Liver (tissue), 8 donors: ENCODE measurements at regions not wholly inside any gene's neighbourhood (a gene's known extent, or its start where the extent isn't known, plus 50 kb on each side); places are given as distances from the start of the nearest gene placed in this dataset.

Source experiments
- DNase-seq: peaks from one replicate; pipeline ENCODE4 v3.0.0-alpha.2; 2017; ENCODE audit warnings: low spot score
- H3K27ac ChIP-seq, 2 donors: one replicate each; pipeline ENCODE4 v1.7.0; 2013; ENCODE audit warnings: inconsistent platforms in 2 of 2, low read length in 2 of 2, control low read depth in 1 of 2, low read depth in 1 of 2, mild to moderate bottlenecking in 1 of 2
- H3K27me3 ChIP-seq, 4 donors: one replicate each; pipeline versions ENCODE4 v1.6.1 to v1.7.0; 2013; ENCODE audit warnings: low read length in 3 of 4, inconsistent platforms in 1 of 4, mild to moderate bottlenecking in 1 of 4, moderate library complexity in 1 of 4; ENCODE audit not compliant: control insufficient read depth in 4 of 4, insufficient read depth in 4 of 4
- H3K36me3 ChIP-seq, 4 donors: one replicate each; pipeline versions ENCODE4 v1.6.1 to v1.7.0; 2013; ENCODE audit warnings: low read length in 3 of 4, mild to moderate bottlenecking in 3 of 4, low read depth in 1 of 4, moderate library complexity in 1 of 4; ENCODE audit not compliant: control insufficient read depth in 4 of 4, insufficient read depth in 3 of 4
- H3K4me1 ChIP-seq, 4 donors: one replicate each; pipeline versions ENCODE4 v1.6.1 to v1.7.0; 2013; ENCODE audit warnings: low read length in 3 of 4, mild to moderate bottlenecking in 3 of 4, moderate library complexity in 1 of 4; ENCODE audit not compliant: control insufficient read depth in 4 of 4, insufficient read depth in 4 of 4
- H3K4me3 ChIP-seq, 3 donors: one replicate each; pipeline versions ENCODE4 v1.6.1 to v1.7.0; 2013; ENCODE audit warnings: low read length in 3 of 3, control low read depth in 1 of 3, low read depth in 1 of 3, mild to moderate bottlenecking in 1 of 3
- H3K9ac ChIP-seq, 2 donors: one replicate each; pipeline ENCODE4 v1.7.0; 2013; ENCODE audit warnings: low read length in 2 of 2, mild to moderate bottlenecking in 2 of 2, moderate library complexity in 2 of 2, control low read depth in 1 of 2, low read depth in 1 of 2
- H3K9me3 ChIP-seq, 4 donors: one replicate each; pipeline versions ENCODE4 v1.6.1 to v1.7.0; 2013; ENCODE audit warnings: low read length in 3 of 4; ENCODE audit not compliant: control insufficient read depth in 4 of 4
- EGR1 ChIP-seq, 2 donors: IDR thresholded peaks; 2 replicates each; pipeline ENCODE4 v1.6.1; 2016 to 2018; ENCODE audit warnings: antibody characterized with exemption in 2 of 2, low read depth in 2 of 2
- FOXA1 ChIP-seq: IDR thresholded peaks from 2 replicates; pipeline ENCODE4 v1.6.1; 2016; ENCODE audit warnings: antibody characterized with exemption
- FOXA2 ChIP-seq: IDR thresholded peaks from 2 replicates; pipeline ENCODE4 v1.6.1; 2016; ENCODE audit warnings: antibody characterized with exemption
- GABPA ChIP-seq, 2 donors: IDR thresholded peaks in 1 of 2; conservative IDR thresholded peaks in 1 of 2; 2 replicates each; pipeline ENCODE4 v1.6.1; 2016; ENCODE audit warnings: antibody characterized with exemption in 2 of 2, mild to moderate bottlenecking in 1 of 2, moderate library complexity in 1 of 2
- HNF4A ChIP-seq, 2 donors: conservative IDR thresholded peaks; 2 replicates each; pipeline ENCODE4 v1.6.1; 2016; ENCODE audit warnings: antibody characterized with exemption in 2 of 2, mild to moderate bottlenecking in 2 of 2
- HNF4G ChIP-seq: IDR thresholded peaks from 2 replicates; pipeline ENCODE4 v1.6.1; 2016; ENCODE audit warnings: antibody characterized with exemption
- JUND ChIP-seq, 2 donors: IDR thresholded peaks; 2 replicates each; pipeline ENCODE4 v1.6.1; 2016; ENCODE audit warnings: antibody characterized with exemption in 2 of 2
- NR2F2 ChIP-seq: IDR thresholded peaks from 2 replicates; pipeline ENCODE4 v1.6.1; 2016; ENCODE audit warnings: antibody characterized with exemption
- RAD21 ChIP-seq, 2 donors: IDR thresholded peaks; 2 replicates each; pipeline ENCODE4 v1.6.1; 2016; ENCODE audit warnings: antibody characterized with exemption in 2 of 2, mild to moderate bottlenecking in 2 of 2
- RXRA ChIP-seq, 2 donors: IDR thresholded peaks; 2 replicates each; pipeline ENCODE4 v1.6.1; 2017 to 2018; ENCODE audit warnings: antibody characterized with exemption in 2 of 2, mild to moderate bottlenecking in 1 of 2
- SP1 ChIP-seq: IDR thresholded peaks from 2 replicates; pipeline ENCODE4 v1.6.1; 2018; ENCODE audit warnings: antibody characterized with exemption, mild to moderate bottlenecking
- TAF1 ChIP-seq: conservative IDR thresholded peaks from 2 replicates; pipeline ENCODE4 v1.6.1; 2016; ENCODE audit warnings: antibody characterized with exemption, mild to moderate bottlenecking
- YY1 ChIP-seq: IDR thresholded peaks from 2 replicates; pipeline ENCODE4 v1.6.1; 2016; ENCODE audit warnings: antibody characterized with exemption, mild to moderate bottlenecking
- WGBS: extraction: QIAGEN DNeasy Blood & Tissue Kit; methylation state at CpG from one replicate; pipeline ENCODE4 v1.1.7; 2013; 5-methylcytosine and 5-hydroxymethylcytosine counted together
- TF ChIP-seq, protein P1 (sequence below): IDR thresholded peaks from 2 replicates; pipeline ENCODE4 v1.6.1; 2016; ENCODE audit warnings: antibody characterized with exemption
- TF ChIP-seq, protein P2 (sequence below): fragments of 150-350 bp; IDR thresholded peaks from 2 replicates; pipeline ENCODE4 v1.5.1; 2017; ENCODE audit warnings: improper control_type of control experiment, low read depth, low read length; ENCODE audit not compliant: missing input control
- TF ChIP-seq, protein P3 (sequence below): IDR thresholded peaks from 2 replicates; pipeline ENCODE4 v1.6.1; 2016; ENCODE audit warnings: antibody characterized with exemption
- TF ChIP-seq, protein P4 (sequence below): IDR thresholded peaks from 2 replicates; pipeline ENCODE4 v1.6.1; 2016; ENCODE audit warnings: antibody characterized with exemption, mild to moderate bottlenecking
- TF ChIP-seq, protein P5 (sequence below): IDR thresholded peaks from 2 replicates; pipeline ENCODE4 v1.6.1; 2016; ENCODE audit warnings: antibody characterized with exemption
- donor health status: healthy.
- donor health status: healthy.
- donor health status: healthy.
- donor health status: healthy.
- donor health status: healthy.

DNA sequence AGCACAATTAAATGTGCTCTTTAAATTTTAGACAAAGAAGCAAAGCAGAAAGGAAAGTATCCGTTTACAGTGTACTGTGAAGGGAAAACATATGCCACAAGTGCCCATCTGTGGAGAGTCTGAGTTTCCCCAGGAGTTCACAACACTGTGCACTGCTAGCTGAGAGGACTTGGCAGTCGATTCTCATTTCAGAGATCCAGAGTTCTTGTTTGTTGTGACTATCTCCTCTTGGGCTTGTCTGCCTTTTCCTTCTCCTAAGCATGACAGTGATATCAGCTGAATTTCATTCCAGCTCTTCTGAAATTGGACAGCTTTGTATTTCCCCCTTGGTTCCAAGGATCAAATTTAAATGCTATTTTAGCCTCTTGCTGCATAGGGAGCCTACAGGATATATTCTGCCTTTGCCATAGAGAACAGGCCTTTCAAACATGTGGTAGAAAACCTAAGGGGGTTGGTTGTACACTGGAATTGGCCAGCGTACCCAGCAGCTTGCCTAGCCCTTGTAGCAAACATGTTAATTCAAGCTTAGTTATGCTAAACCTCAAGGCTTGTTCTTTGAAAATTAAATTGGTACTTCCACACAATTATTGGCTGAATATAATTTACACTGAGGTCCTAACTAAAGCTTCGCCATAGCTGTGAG lies 259.2 kb upstream of the NOVA1 start:
- no peak for DNase-seq
- no peak overlapping the region for H3K27ac ChIP-seq
- H3K27me3 ChIP-seq, result no peaks in the 10 kb centered on the region
- H3K9ac ChIP-seq, result no peak overlapping the region
- no peaks in the 10 kb centered on the region for H3K4me1 ChIP-seq
- 65% methylated on average over 4 of the region's 4 CpGs for WGBS
- H3K4me3 ChIP-seq, result no peak overlapping the region
- no peaks in the 10 kb centered on the region for H3K9me3 ChIP-seq
- TF ChIP-seq RAD21 (IDR thresholded peaks at IDR 0.05), result no peak
- TF ChIP-seq, protein P1, sequence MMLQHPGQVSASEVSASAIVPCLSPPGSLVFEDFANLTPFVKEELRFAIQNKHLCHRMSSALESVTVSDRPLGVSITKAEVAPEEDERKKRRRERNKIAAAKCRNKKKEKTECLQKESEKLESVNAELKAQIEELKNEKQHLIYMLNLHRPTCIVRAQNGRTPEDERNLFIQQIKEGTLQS, result no peak
- TF ChIP-seq GABPA (IDR thresholded peaks at IDR 0.05 in 1 of 2, conservative IDR thresholded peaks at IDR 0.05 in 1 of 2), result no peak
- TF ChIP-seq, protein P2, sequence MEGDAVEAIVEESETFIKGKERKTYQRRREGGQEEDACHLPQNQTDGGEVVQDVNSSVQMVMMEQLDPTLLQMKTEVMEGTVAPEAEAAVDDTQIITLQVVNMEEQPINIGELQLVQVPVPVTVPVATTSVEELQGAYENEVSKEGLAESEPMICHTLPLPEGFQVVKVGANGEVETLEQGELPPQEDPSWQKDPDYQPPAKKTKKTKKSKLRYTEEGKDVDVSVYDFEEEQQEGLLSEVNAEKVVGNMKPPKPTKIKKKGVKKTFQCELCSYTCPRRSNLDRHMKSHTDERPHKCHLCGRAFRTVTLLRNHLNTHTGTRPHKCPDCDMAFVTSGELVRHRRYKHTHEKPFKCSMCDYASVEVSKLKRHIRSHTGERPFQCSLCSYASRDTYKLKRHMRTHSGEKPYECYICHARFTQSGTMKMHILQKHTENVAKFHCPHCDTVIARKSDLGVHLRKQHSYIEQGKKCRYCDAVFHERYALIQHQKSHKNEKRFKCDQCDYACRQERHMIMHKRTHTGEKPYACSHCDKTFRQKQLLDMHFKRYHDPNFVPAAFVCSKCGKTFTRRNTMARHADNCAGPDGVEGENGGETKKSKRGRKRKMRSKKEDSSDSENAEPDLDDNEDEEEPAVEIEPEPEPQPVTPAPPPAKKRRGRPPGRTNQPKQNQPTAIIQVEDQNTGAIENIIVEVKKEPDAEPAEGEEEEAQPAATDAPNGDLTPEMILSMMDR, result no peak
- no peak for TF ChIP-seq JUND (IDR thresholded peaks at IDR 0.05)
- TF ChIP-seq, protein P3, sequence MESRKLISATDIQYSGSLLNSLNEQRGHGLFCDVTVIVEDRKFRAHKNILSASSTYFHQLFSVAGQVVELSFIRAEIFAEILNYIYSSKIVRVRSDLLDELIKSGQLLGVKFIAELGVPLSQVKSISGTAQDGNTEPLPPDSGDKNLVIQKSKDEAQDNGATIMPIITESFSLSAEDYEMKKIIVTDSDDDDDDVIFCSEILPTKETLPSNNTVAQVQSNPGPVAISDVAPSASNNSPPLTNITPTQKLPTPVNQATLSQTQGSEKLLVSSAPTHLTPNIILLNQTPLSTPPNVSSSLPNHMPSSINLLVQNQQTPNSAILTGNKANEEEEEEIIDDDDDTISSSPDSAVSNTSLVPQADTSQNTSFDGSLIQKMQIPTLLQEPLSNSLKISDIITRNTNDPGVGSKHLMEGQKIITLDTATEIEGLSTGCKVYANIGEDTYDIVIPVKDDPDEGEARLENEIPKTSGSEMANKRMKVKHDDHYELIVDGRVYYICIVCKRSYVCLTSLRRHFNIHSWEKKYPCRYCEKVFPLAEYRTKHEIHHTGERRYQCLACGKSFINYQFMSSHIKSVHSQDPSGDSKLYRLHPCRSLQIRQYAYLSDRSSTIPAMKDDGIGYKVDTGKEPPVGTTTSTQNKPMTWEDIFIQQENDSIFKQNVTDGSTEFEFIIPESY, result no peak
- TF ChIP-seq RXRA (IDR thresholded peaks at IDR 0.05), result no peak
- no peak for TF ChIP-seq HNF4A (conservative IDR thresholded peaks at IDR 0.05)
- no peak for TF ChIP-seq FOXA1
- no peak for TF ChIP-seq SP1
- TF ChIP-seq NR2F2, result no peak
- TF ChIP-seq TAF1, result no peak
- no peaks in the 10 kb centered on the region for H3K36me3 ChIP-seq

DNA sequence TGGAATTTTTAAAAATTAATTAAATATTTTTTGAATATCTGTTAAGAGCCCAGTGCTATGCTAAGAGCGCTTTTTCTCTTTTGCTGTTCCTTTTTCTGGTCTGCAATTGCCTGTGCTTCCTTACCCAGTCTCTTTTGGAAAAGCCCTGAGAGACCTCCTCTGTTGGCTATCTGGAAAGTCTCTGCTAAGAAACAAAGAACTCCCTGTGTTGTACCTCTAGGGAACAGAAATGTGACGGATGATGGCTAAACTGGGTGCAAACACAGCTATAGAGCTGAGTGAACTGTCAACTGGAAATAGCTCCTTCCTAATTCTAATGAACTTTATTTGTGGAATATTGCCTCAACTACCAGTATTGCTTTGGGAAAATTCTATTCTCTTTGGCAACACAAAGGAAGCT lies 261.6 kb upstream of the NOVA1 start:
- Histone ChIP-seq H3K9me3 (no peaks in the 10 kb centered on the region), H3K9ac (no peak overlapping the region), H3K4me3 (no peak overlapping the region), H3K27ac (no peak overlapping the region), H3K27me3 (no peaks in the 10 kb centered on the region), H3K36me3 (no peaks in the 10 kb centered on the region), H3K4me1 (no peaks in the 10 kb centered on the region)
- WGBS, result 80% methylated on average over 2 of the region's 2 CpGs
- no peak for TF ChIP-seq FOXA1
- TF ChIP-seq SP1, result no peak
- TF ChIP-seq RXRA (IDR thresholded peaks at IDR 0.05), result no peak
- TF ChIP-seq HNF4A (conservative IDR thresholded peaks at IDR 0.05), result no peak
- TF ChIP-seq, protein P2, result no peak
- no peak for TF ChIP-seq YY1
- TF ChIP-seq, protein P3, result no peak
- TF ChIP-seq, protein P1, result no peak
- no peak for TF ChIP-seq TAF1
- TF ChIP-seq NR2F2, result no peak
- no peak for TF ChIP-seq EGR1 (IDR thresholded peaks at IDR 0.05; ENCODE audit: low read depth in 2 of 2)
- TF ChIP-seq GABPA (IDR thresholded peaks at IDR 0.05 in 1 of 2, conservative IDR thresholded peaks at IDR 0.05 in 1 of 2), result no peak
- no peak for TF ChIP-seq JUND (IDR thresholded peaks at IDR 0.05)
- no peak for TF ChIP-seq FOXA2
- TF ChIP-seq, protein P4, sequence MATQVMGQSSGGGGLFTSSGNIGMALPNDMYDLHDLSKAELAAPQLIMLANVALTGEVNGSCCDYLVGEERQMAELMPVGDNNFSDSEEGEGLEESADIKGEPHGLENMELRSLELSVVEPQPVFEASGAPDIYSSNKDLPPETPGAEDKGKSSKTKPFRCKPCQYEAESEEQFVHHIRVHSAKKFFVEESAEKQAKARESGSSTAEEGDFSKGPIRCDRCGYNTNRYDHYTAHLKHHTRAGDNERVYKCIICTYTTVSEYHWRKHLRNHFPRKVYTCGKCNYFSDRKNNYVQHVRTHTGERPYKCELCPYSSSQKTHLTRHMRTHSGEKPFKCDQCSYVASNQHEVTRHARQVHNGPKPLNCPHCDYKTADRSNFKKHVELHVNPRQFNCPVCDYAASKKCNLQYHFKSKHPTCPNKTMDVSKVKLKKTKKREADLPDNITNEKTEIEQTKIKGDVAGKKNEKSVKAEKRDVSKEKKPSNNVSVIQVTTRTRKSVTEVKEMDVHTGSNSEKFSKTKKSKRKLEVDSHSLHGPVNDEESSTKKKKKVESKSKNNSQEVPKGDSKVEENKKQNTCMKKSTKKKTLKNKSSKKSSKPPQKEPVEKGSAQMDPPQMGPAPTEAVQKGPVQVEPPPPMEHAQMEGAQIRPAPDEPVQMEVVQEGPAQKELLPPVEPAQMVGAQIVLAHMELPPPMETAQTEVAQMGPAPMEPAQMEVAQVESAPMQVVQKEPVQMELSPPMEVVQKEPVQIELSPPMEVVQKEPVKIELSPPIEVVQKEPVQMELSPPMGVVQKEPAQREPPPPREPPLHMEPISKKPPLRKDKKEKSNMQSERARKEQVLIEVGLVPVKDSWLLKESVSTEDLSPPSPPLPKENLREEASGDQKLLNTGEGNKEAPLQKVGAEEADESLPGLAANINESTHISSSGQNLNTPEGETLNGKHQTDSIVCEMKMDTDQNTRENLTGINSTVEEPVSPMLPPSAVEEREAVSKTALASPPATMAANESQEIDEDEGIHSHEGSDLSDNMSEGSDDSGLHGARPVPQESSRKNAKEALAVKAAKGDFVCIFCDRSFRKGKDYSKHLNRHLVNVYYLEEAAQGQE, result no peak
- TF ChIP-seq, protein P5, sequence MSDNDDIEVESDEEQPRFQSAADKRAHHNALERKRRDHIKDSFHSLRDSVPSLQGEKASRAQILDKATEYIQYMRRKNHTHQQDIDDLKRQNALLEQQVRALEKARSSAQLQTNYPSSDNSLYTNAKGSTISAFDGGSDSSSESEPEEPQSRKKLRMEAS, result no peak
- TF ChIP-seq RAD21 (IDR thresholded peaks at IDR 0.05), result no peak
- TF ChIP-seq HNF4G, result no peak
- no peak for DNase-seq
